Central memory CD8-positive, alpha-beta T cell (primary cell): ENCODE measurements at regions not wholly inside any gene's neighbourhood (a gene's known extent, or its start where the extent isn't known, plus 50 kb on each side); places are given as distances from the start of the nearest gene placed in this dataset.

ENCODE experiments used
- ATAC-seq: fragments of 150-1000 bp; cut with Tn5 transposase; replicated peaks from 2 replicates; pipeline ENCODE4 v1.10.0; 2022; ENCODE audit warnings: mild to moderate bottlenecking, moderate FRiP score, moderate number of reproducible peaks; ENCODE audit not compliant: poor library complexity, severe bottlenecking; ENCODE audit errors: extremely low read depth
- DNase-seq, 2 donors: peaks; one replicate each; pipeline ENCODE4 v3.0.0; 2021; ENCODE audit warnings: low spot score in 2 of 2
- H3K27ac Mint-ChIP-seq: one replicate; pipeline ENCODE4 v1.8.0; 2022; ENCODE audit warnings: low read depth, mild to moderate bottlenecking, moderate library complexity, mixed read lengths
- H3K27me3 Mint-ChIP-seq: one replicate; pipeline ENCODE4 v1.8.0; 2022; ENCODE audit warnings: mixed read lengths
- H3K36me3 Mint-ChIP-seq: one replicate; pipeline ENCODE4 v1.8.0; 2022; ENCODE audit warnings: mild to moderate bottlenecking, moderate library complexity, mixed read lengths; ENCODE audit not compliant: insufficient read depth
- H3K4me1 Mint-ChIP-seq: one replicate; pipeline ENCODE4 v1.8.0; 2022; ENCODE audit warnings: mixed read lengths
- H3K4me3 Mint-ChIP-seq: one replicate; pipeline ENCODE4 v1.8.0; 2022; ENCODE audit warnings: mild to moderate bottlenecking, moderate library complexity, mixed read lengths
- H3K9me3 Mint-ChIP-seq: one replicate; pipeline ENCODE4 v1.8.0; 2022; ENCODE audit warnings: mixed read lengths

DNA sequence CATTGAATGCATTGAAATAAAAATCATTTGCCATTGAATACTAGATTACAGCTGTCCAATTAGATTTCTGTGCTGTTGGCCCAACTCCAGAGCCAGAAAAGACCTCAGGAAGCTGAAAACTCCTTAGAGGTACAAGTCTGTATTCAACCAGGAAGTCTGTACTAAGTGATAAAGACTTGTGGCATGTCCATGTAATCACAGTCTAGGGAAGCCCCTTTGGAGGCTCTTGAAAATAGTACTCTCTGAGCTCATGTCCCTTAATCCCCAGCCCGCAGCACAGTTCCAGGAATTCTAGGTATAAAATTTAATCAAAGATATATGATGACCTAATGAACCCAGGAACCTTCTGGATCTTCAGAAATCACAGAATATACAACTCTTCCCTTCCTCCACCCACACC, 279.4 kb downstream of the RSL24D1 start:
- no peaks in the 10 kb centered on the region for H3K4me1 Mint-ChIP-seq
- H3K27me3 Mint-ChIP-seq = no peaks in the 10 kb centered on the region
- H3K4me3 Mint-ChIP-seq = no peak overlapping the region
- no peak for ATAC-seq
- DNase-seq = no peak
- H3K9me3 Mint-ChIP-seq = peaks cover 6% of the 10 kb centered on the region
- H3K27ac Mint-ChIP-seq = no peak overlapping the region
- no peaks in the 10 kb centered on the region for H3K36me3 Mint-ChIP-seq

GRCh38 chr15:54915380-54915779, 281.4 kb downstream of the RSL24D1 start:
- ATAC-seq = no peak

DNA sequence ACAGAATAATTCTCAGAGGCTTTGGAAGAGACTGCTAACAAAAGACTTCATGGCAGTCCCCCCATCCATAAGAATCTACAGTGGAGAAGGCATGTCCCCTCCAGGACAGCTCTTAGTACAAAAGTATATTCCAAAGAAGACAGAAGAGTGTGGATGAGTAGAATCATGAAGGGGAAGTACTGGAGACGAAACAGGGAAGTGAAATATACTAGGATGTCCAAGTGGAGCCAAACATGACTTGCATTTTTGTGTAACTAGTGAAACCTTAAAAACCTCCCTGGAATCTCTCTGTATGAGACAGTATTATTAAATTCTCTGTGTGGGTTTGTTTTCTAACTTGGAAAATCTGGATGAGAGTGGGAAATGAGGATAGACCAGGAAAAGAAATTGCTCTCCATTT, 312.4 kb downstream of the RSL24D1 start:
- Mint-ChIP-seq H3K4me3 (no peak overlapping the region), H3K36me3 (no peaks in the 10 kb centered on the region), H3K27me3 (no peaks in the 10 kb centered on the region), H3K4me1 (no peaks in the 10 kb centered on the region), H3K9me3 (peaks cover 24% of the 10 kb centered on the region), H3K27ac (no peak overlapping the region)
- ATAC-seq = no peak
- DNase-seq = no peak

More at GRCh38 chr15:54915380-54915779, 281.4 kb downstream of the RSL24D1 start:
- Mint-ChIP-seq H3K9me3 (no peaks in the 10 kb centered on the region), H3K27me3 (no peaks in the 10 kb centered on the region), H3K4me3 (no peak overlapping the region), H3K36me3 (no peaks in the 10 kb centered on the region), H3K4me1 (no peaks in the 10 kb centered on the region), H3K27ac (no peak overlapping the region)
- no peak for DNase-seq

DNA sequence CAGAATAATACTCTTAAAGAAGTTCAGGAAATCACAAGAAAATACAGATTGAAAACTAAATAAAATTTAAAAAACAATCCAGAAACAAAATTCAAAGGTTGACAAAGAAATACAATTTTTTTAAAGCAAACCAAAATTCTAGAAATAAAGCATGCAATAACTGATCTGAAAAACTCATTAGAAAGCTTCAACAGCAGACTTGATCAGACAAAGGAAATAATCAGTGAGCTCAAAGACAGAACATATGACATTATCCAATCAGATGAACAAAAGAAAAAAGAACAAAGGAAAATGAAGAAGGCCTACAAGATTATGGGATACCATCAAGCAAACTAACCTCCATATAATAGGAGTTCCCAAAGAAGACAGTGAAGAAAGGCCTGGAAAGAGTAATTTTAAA, 336.8 kb downstream of the RSL24D1 start:
- H3K4me1 Mint-ChIP-seq = no peaks in the 10 kb centered on the region
- ATAC-seq (no peak), DNase-seq (no peak)
- no peaks in the 10 kb centered on the region for H3K36me3 Mint-ChIP-seq
- H3K27me3 Mint-ChIP-seq = no peaks in the 10 kb centered on the region
- H3K9me3 Mint-ChIP-seq = peaks cover 17% of the 10 kb centered on the region
- H3K27ac Mint-ChIP-seq = no peak overlapping the region
- no peak overlapping the region for H3K4me3 Mint-ChIP-seq

DNA sequence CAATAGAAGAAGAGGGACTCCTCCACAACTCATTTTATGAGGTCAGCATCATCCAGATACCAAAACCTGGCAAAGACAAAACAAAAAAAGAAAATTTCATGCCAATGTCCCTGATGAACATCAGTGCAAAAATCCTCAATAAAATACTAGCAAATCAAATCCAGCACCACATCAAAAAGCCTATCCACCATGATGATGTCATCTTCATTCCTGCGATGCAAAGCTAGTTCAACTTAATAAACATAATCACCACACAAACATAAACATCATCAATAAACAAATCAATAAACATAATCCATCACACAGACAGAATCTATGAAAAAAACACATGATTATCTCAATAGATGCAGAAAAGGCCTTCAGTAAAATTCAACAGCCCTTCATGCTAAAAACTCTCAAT, 342.1 kb downstream of the RSL24D1 start:
- Mint-ChIP-seq H3K36me3 (no peaks in the 10 kb centered on the region), H3K4me1 (no peaks in the 10 kb centered on the region), H3K4me3 (no peak overlapping the region), H3K27ac (no peak overlapping the region), H3K9me3 (peaks cover 16% of the 10 kb centered on the region), H3K27me3 (peaks cover 10% of the 10 kb centered on the region)
- DNase-seq (no peak), ATAC-seq (no peak)

DNA sequence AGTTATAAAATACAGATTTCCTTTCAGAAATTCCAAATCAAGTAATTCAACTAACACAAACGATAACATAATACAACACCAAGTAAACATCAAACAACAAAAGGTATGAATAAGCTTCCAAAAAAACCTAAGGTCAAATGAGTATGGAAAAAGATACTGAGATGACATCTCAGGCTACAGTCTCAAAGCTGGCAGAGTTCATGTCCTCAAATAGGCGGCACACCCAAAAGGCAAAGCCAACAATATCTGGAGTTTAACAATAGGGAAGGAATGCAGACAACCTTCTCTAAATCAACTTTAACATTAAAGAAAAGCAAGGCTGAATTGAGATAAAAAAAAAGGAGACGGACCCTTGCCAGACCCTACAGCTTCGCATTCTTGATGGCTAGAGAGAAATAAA, 346.6 kb downstream of the RSL24D1 start:
- DNase-seq = no peak

GRCh38 chr15:54843006-54843405, 353.7 kb downstream of the RSL24D1 start:
- DNase-seq = no peak
- no peaks in the 10 kb centered on the region for H3K9me3 Mint-ChIP-seq
- H3K36me3 Mint-ChIP-seq = no peaks in the 10 kb centered on the region
- no peak for ATAC-seq
- H3K4me3 Mint-ChIP-seq = no peak overlapping the region
- H3K27ac Mint-ChIP-seq = no peak overlapping the region
- no peaks in the 10 kb centered on the region for H3K27me3 Mint-ChIP-seq
- no peaks in the 10 kb centered on the region for H3K4me1 Mint-ChIP-seq

More for the DNA sequence above, 346.6 kb downstream of the RSL24D1 start:
- Mint-ChIP-seq H3K27me3 (peaks cover 10% of the 10 kb centered on the region), H3K4me1 (no peaks in the 10 kb centered on the region), H3K27ac (no peak overlapping the region), H3K9me3 (peaks cover 12% of the 10 kb centered on the region), H3K4me3 (no peak overlapping the region), H3K36me3 (no peaks in the 10 kb centered on the region)
- no peak for ATAC-seq

DNA sequence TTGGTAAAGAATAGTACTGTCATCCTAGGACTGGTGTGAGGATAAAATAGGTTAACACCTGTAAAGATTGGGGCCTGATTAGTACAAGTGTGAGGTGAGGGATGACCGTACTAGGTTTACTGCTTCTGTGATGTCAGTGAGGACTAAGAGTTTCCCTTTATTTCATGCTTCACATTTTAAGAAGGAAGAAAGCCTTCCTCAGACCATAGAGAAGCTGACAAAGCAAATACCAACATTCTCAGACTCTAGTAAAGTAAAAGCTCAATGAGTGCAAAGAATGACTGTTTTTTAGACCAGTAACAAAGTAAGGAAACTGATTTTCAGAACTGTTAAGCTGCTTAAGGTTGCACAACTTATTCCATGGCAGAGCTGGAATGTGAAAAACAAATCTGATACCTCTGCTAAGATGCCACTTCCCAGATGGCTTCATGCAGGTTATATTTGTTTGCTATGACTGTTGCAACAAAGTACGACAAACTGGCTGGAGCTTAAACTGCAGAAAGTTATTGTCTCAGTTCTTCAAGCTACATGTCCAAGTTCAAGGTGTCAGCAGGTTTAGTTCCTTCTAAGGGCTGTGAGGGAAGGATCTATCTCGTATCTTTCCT, 354.9 kb downstream of the RSL24D1 start:
- H3K4me1 Mint-ChIP-seq = no peaks in the 10 kb centered on the region
- ATAC-seq = no peak
- no peak for DNase-seq
- H3K27ac Mint-ChIP-seq = no peak overlapping the region
- no peaks in the 10 kb centered on the region for H3K27me3 Mint-ChIP-seq
- H3K4me3 Mint-ChIP-seq = no peak overlapping the region
- no peaks in the 10 kb centered on the region for H3K9me3 Mint-ChIP-seq
- no peaks in the 10 kb centered on the region for H3K36me3 Mint-ChIP-seq

- H3K4me3 Mint-ChIP-seq = no peak overlapping the region
- no peaks in the 10 kb centered on the region for H3K27me3 Mint-ChIP-seq
- ATAC-seq (no peak), DNase-seq (no peak)
- no peaks in the 10 kb centered on the region for H3K4me1 Mint-ChIP-seq
- H3K27ac Mint-ChIP-seq = no peak overlapping the region
- H3K9me3 Mint-ChIP-seq = no peaks in the 10 kb centered on the region
- no peaks in the 10 kb centered on the region for H3K36me3 Mint-ChIP-seq
These were observed 355.9 kb downstream of the RSL24D1 start for GRCh38 chr15:54840621-54841398.

DNA sequence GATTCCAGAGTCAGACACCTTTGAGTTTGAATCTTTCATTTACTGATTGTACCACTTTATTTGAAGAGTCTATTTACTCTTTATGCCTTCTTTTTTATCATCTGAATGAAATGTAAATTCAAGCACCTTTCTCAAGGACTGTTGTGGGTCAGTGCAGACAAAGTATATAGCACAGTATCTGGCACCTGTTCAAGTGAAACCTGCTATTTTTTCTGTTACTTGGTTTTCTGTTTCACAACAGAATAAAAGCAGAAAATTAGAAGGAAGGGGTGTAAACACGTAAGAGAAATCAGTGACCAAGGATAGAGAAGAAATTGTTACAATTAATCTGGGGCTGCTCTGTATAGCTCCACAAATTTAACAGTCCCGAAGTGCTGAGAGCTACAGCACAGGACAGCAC, 357.4 kb downstream of the RSL24D1 start:
- no peaks in the 10 kb centered on the region for H3K27me3 Mint-ChIP-seq
- no peak overlapping the region for H3K4me3 Mint-ChIP-seq
- no peaks in the 10 kb centered on the region for H3K4me1 Mint-ChIP-seq
- peaks cover 6% of the 10 kb centered on the region for H3K9me3 Mint-ChIP-seq
- DNase-seq (no peak), ATAC-seq (no peak)
- H3K36me3 Mint-ChIP-seq = no peaks in the 10 kb centered on the region
- no peak overlapping the region for H3K27ac Mint-ChIP-seq

GRCh38 chr15:54836052-54836795, 360.5 kb downstream of the RSL24D1 start:
- no peaks in the 10 kb centered on the region for H3K4me1 Mint-ChIP-seq
- H3K27me3 Mint-ChIP-seq = no peaks in the 10 kb centered on the region
- no peak for ATAC-seq
- no peak overlapping the region for H3K27ac Mint-ChIP-seq
- no peak overlapping the region for H3K4me3 Mint-ChIP-seq
- no peaks in the 10 kb centered on the region for H3K36me3 Mint-ChIP-seq
- no peak for DNase-seq
- peaks cover 6% of the 10 kb centered on the region for H3K9me3 Mint-ChIP-seq

GRCh38 chr15:54829821-54830220, 366.9 kb downstream of the RSL24D1 start:
- Mint-ChIP-seq H3K9me3 (peaks cover 5% of the 10 kb centered on the region), H3K36me3 (peaks cover 3% of the 10 kb centered on the region), H3K4me1 (no peaks in the 10 kb centered on the region), H3K27me3 (no peaks in the 10 kb centered on the region), H3K4me3 (no peak overlapping the region), H3K27ac (no peak overlapping the region)
- DNase-seq = no peak
- ATAC-seq = no peak

DNA sequence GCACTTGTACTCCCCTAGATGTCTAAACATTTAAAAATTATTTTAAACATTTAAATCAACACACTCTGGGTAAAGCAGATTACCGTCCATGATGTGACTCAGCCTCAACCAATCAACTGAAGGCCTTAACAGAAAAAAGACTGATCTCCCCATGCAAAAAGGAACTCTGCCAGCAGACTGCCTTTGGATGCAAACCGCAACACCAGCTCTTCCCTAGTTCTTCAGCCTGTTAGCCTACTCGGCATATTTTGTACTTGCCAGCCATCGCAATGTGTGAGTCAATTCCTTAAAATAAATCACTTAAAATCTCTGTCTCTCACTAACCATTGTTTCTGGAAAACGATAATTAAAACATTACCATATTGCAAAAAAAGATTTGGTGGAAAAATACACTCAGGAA, 375.9 kb downstream of the RSL24D1 start:
- ATAC-seq (no peak), DNase-seq (no peak)
- Mint-ChIP-seq H3K36me3 (no peaks in the 10 kb centered on the region), H3K4me1 (no peaks in the 10 kb centered on the region), H3K4me3 (no peak overlapping the region), H3K9me3 (peaks cover under 1% of the 10 kb centered on the region), H3K27ac (no peak overlapping the region), H3K27me3 (no peaks in the 10 kb centered on the region)
